ENCODE measurements at regions not wholly inside any gene's neighbourhood (a gene's known extent, or its start where the extent isn't known, plus 50 kb on each side); places are given as distances from the start of the nearest gene placed in this dataset.

DNA sequence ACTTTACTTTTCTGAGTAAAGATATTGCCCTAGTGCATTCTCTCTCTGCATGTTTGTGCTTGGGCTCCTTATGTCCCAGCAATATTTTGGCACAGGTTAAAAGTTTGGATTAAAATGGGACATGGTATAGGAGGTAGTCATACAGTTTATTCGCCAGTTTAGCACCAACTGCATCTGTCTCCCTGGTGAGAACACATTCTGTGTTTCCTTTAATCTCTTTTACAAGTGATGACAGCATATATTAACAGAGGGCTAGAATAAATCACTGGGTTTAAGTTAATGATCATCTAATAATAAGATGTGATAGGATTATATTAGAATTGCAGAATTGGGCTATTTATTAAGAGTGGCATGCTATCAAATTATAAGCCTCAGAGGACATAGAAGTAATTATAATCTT, 550.1 kb downstream of the LRRC70 start:
- TF ChIP-seq EZH2 (IDR thresholded peaks at IDR 0.05) (no peak), POLR2AphosphoS5 (IDR thresholded peaks at IDR 0.05; ENCODE audit: borderline replicate concordance, low read depth, low read length) (no peak)

Measured in SK-N-MC (cell line).